GM12864 (cell line): ENCODE measurements at regions not wholly inside any gene's neighbourhood (a gene's known extent, or its start where the extent isn't known, plus 50 kb on each side); places are given as distances from the start of the nearest gene placed in this dataset.

Experiments
- DNase-seq: peaks from one replicate; pipeline ENCODE4 v3.0.0-alpha.2; 2011; ENCODE audit warnings: low read depth
- H3K4me3 ChIP-seq: 2 replicates; pipeline ENCODE4 v1.5.1; 2011; ENCODE audit warnings: mild to moderate bottlenecking, low read depth, low read length, control low read depth
- CTCF ChIP-seq: IDR thresholded peaks from 2 replicates; pipeline ENCODE4 v1.5.1; 2011; ENCODE audit warnings: low read depth, mild to moderate bottlenecking, moderate library complexity, low read length, control low read depth, inconsistent platforms; ENCODE audit errors: missing control alignments

- no peak for DNase-seq
- no peak overlapping the region for H3K4me3 ChIP-seq
- TF ChIP-seq CTCF: no peak
Observed at GRCh38 chr2:79253243-79253774, 93.8 kb upstream of the REG3A start.

GRCh38 chr2:79250656-79251055, 91.1 kb upstream of the REG3A start:
- H3K4me3 ChIP-seq: no peak overlapping the region
- no peak for TF ChIP-seq CTCF
- no peak for DNase-seq

GRCh38 chr2:79248776-79249175, 89.2 kb upstream of the REG3A start:
- DNase-seq: no peak
- TF ChIP-seq CTCF: no peak
- no peak overlapping the region for H3K4me3 ChIP-seq

GRCh38 chr2:79235135-79235534, 75.6 kb upstream of the REG3A start:
- DNase-seq: no peak
- peak; percentile 30 for TF ChIP-seq CTCF
- no peak overlapping the region for H3K4me3 ChIP-seq

- no peak for TF ChIP-seq CTCF
- DNase-seq: no peak
- no peak overlapping the region for H3K4me3 ChIP-seq
Observed at GRCh38 chr2:79223539-79223938, 64.0 kb upstream of the REG3A start.

- H3K4me3 ChIP-seq: no peak overlapping the region
- TF ChIP-seq CTCF: peak; percentile 77
- peak; percentile 37 for DNase-seq
Observed at GRCh38 chr2:79219383-79219988, 59.9 kb upstream of the REG3A start.

- no peak overlapping the region for H3K4me3 ChIP-seq
- no peak for TF ChIP-seq CTCF
- DNase-seq: no peak
Observed at GRCh38 chr2:79210274-79210917, 50.8 kb upstream of the REG3A start.
